Transverse colon (tissue), 4 donors: ENCODE measurements at regions not wholly inside any gene's neighbourhood (a gene's known extent, or its start where the extent isn't known, plus 50 kb on each side); places are given as distances from the start of the nearest gene placed in this dataset.

Experiments used
- DNase-seq: peaks from one replicate; pipeline ENCODE4 v3.0.0-alpha.2; 2019
- H3K27ac ChIP-seq, 4 donors: fragments of 200-600 bp; sonication (generic); 2 replicates each; pipeline ENCODE4 v1.5.1; 2016 to 2018; ENCODE audit warnings: inconsistent platforms in 4 of 4
- H3K27me3 ChIP-seq: fragments of 200-600 bp; sonication (generic); 2 replicates; pipeline ENCODE4 v1.5.1; 2017; ENCODE audit warnings: inconsistent platforms
- H3K36me3 ChIP-seq, 4 donors: fragments of 200-600 bp; sonication (generic); 2 replicates each; pipeline ENCODE4 v1.5.1; 2017 to 2019; ENCODE audit warnings: inconsistent platforms in 4 of 4
- H3K4me1 ChIP-seq, 4 donors: fragments of 200-600 bp; sonication (generic); 2 replicates each; pipeline ENCODE4 v1.5.1; 2017 to 2020; ENCODE audit warnings: inconsistent platforms in 4 of 4
- H3K4me3 ChIP-seq, 4 donors: fragments of 200-600 bp; sonication (generic); 1 replicate in 1 of 4; 2 replicates in 3 of 4; pipeline versions ENCODE4 v1.5.1 to v1.6.1; 2017 to 2019; ENCODE audit warnings: inconsistent platforms in 4 of 4
- H3K9me3 ChIP-seq, 2 donors: fragments of 200-600 bp; sonication (generic); 2 replicates each; pipeline ENCODE4 v1.5.1; 2017 to 2019; ENCODE audit warnings: inconsistent platforms in 2 of 2
- EP300 ChIP-seq: sonication (generic); formaldehyde crosslinking; IDR thresholded peaks from one replicate; pipeline ENCODE4 v1.6.1; 2017; ENCODE audit warnings: antibody characterized with exemption, low read depth
- POLR2A ChIP-seq: fragments of 450-650 bp; IDR thresholded peaks from one replicate; pipeline ENCODE4 v1.6.1; 2016; ENCODE audit warnings: antibody characterized with exemption, mild to moderate bottlenecking, moderate library complexity
- POLR2AphosphoS5 ChIP-seq, 3 donors: sonication (generic); formaldehyde crosslinking; IDR thresholded peaks; one replicate each; pipeline ENCODE4 v1.6.1; 2016; ENCODE audit warnings: antibody characterized with exemption in 3 of 3
- WGBS, 2 donors: methylation state at CpG; one replicate each; pipeline ENCODE4 v1.1.5; 2018; ENCODE audit warnings: low coverage in 1 of 2; 5-methylcytosine and 5-hydroxymethylcytosine counted together
- in situ Hi-C, 4 donors: fragments of 200-750 bp; cut with MboI; loops; one replicate each; pipeline versions ENCODE4 v1.15.0 to v1.15.1; 2017; ENCODE audit warnings: low sequenced_read_pairs in 3 of 4, low pct_ligation_motif_present in 1 of 4, low pct_unique_long_range_greater_than_20kb in 1 of 4
- intact Hi-C: fragments of 100-400 bp; cut with DNase I; formaldehyde crosslinking; loops from one replicate; pipeline ENCODE4 v1.15.1; 2023; ENCODE audit warnings: low total_unique reads
- TF ChIP-seq, protein P1 (sequence below), 5 experiments: fragments of 200-600 bp in 3 of 5; fragments of 450-650 bp in 2 of 5; sonication (generic) in 3 of 5; IDR thresholded peaks; 1 replicate in 2 of 5; 2 replicates in 3 of 5; pipeline ENCODE4 v1.5.1; 2016 to 2017; ENCODE audit warnings: antibody characterized with exemption in 5 of 5, inconsistent platforms in 3 of 5, mild to moderate bottlenecking in 2 of 5, moderate library complexity in 1 of 5

DNA sequence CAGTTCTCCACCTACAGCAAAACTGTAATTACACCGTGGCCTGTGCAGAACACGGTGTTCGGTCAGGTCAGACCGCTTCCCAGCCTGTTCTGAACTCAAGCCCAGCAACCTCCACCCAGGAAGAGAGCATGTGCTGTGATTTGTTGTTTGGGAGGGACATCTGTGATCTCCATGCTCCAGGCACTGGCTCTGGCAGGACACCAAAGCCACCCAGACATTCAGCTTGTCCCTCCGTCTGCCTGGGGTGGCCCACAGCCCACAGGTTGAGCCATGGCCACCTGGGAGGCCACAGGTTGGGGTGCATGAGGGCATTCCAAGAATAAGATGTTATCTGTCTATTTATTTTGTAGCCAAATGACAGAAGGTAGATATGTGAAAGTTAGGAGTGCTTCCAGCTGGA is 1091.1 kb downstream of the VRK1 start:
- 92% methylated on average over 5 of the region's 5 CpGs; no CpG with 5 or more reads in 1 of the 2 donors for WGBS, 2 donors
- Histone ChIP-seq H3K27me3 (no peaks in the 10 kb centered on the region), H3K36me3 (no peaks in the 10 kb centered on the region), H3K27ac (no peak overlapping the region), H3K4me1 (no peaks in the 10 kb centered on the region), H3K4me3 (no peak overlapping the region), H3K9me3 (no peaks in the 10 kb centered on the region)
- DNase-seq: no peak
- intact Hi-C loops (no loop called here), in situ Hi-C loops (no loop called here)
- no peak for TF ChIP-seq POLR2A
- TF ChIP-seq EP300: no peak
- TF ChIP-seq, protein P1, sequence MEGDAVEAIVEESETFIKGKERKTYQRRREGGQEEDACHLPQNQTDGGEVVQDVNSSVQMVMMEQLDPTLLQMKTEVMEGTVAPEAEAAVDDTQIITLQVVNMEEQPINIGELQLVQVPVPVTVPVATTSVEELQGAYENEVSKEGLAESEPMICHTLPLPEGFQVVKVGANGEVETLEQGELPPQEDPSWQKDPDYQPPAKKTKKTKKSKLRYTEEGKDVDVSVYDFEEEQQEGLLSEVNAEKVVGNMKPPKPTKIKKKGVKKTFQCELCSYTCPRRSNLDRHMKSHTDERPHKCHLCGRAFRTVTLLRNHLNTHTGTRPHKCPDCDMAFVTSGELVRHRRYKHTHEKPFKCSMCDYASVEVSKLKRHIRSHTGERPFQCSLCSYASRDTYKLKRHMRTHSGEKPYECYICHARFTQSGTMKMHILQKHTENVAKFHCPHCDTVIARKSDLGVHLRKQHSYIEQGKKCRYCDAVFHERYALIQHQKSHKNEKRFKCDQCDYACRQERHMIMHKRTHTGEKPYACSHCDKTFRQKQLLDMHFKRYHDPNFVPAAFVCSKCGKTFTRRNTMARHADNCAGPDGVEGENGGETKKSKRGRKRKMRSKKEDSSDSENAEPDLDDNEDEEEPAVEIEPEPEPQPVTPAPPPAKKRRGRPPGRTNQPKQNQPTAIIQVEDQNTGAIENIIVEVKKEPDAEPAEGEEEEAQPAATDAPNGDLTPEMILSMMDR (IDR thresholded peaks at IDR 0.05): no peak
- no peak for TF ChIP-seq POLR2AphosphoS5 (IDR thresholded peaks at IDR 0.05)

DNA sequence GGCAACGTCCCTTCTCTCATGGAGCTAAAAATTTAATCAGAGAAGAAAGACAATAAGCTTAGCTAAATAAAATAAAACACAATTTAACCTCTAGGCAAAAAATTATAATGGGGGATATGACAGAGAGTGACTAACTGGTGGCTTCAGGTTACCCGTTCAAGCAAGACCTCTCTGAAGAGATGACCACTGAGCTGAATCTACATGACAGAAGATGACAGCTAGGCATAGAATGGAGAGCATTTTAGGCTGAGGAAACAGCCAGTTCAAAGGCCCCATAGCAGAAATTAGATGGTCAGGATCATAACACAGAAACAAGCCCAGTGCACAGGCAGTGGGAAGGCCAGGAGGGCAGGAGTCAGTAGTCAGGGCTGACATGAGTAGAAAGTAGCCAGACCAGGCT is 1094.3 kb downstream of the VRK1 start:
- Histone ChIP-seq H3K27ac (no peak overlapping the region), H3K9me3 (no peaks in the 10 kb centered on the region), H3K4me3 (no peak overlapping the region), H3K4me1 (no peaks in the 10 kb centered on the region), H3K27me3 (no peaks in the 10 kb centered on the region), H3K36me3 (no peaks in the 10 kb centered on the region)
- in situ Hi-C loops (no loop called here), intact Hi-C loops (no loop called here)
- TF ChIP-seq POLR2A: no peak
- no peak for TF ChIP-seq POLR2AphosphoS5 (IDR thresholded peaks at IDR 0.05)
- TF ChIP-seq EP300: no peak
- TF ChIP-seq, protein P1 (IDR thresholded peaks at IDR 0.05): no peak
- DNase-seq: no peak
- 63 to 77% methylated on average over 2 of the region's 2 CpGs for WGBS, 2 donors

DNA sequence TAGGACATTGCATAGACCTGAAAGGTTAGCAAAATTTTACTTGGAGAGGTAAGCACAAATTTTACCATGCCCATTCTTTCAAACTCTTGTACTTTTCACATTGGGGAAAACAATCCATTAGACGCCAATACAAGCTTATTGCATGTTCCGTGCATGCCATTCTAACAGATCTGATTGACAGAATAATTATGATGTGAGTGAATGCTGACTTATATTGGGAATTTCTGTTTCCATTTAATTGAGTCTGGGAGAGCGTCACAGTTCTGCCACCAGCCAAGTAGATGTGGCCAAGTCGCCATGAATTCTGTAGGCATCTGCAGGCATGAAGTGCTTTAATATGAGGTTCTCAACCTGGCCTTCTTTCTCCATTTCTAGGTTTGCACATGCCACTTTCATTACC is 1097.4 kb downstream of the VRK1 start:
- 92 to 96% methylated on average over 4 of the region's 4 CpGs for WGBS, 2 donors
- in situ Hi-C loops: no loop called here
- H3K27me3 ChIP-seq: no peaks in the 10 kb centered on the region
- intact Hi-C loops: no loop called here
- no peak for TF ChIP-seq POLR2AphosphoS5 (IDR thresholded peaks at IDR 0.05)
- no peak for TF ChIP-seq POLR2A
- TF ChIP-seq, protein P1 (IDR thresholded peaks at IDR 0.05): no peak
- TF ChIP-seq EP300: no peak
- no peak overlapping the region for H3K4me3 ChIP-seq
- H3K4me1 ChIP-seq: no peaks in the 10 kb centered on the region
- H3K9me3 ChIP-seq: no peaks in the 10 kb centered on the region
- no peak for DNase-seq
- H3K36me3 ChIP-seq: no peaks in the 10 kb centered on the region
- no peak overlapping the region for H3K27ac ChIP-seq

DNA sequence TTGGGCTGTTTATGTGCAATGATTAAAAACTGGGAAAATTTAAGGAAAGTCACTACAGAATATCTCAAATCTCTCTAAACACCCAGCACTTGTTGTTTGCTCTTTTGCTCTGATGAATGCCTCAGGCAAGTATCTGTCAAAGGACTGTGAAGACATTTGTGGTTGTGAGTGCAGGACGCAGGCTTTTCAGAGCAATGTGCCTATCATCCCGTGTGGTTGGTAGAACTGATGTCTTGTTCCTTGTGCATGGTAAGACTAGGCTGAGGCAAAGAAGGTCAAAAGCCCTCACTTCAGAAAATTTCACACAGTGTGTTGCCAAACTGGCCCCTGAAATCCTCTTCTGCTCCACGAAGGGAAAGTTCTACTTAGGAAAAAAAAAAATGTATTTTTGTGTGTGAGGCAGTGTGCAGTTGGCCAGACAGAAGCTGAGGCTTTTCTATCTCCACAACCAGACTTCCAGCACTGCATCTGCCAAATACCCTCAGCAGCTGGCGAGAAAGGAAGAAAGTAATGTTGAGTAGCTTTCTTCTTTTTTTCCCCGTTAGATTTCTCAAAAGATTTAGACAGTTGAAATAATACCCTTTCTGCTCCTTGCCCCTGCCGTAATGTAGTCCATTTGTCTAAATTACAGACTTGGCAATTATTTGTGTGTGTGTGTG is 1103.1 kb downstream of the VRK1 start:
- Histone ChIP-seq H3K36me3 (no peaks in the 10 kb centered on the region), H3K4me3 (no peak overlapping the region), H3K4me1 (no peaks in the 10 kb centered on the region), H3K27me3 (no peaks in the 10 kb centered on the region), H3K27ac (no peak overlapping the region), H3K9me3 (no peaks in the 10 kb centered on the region)
- TF ChIP-seq EP300 (no peak), POLR2A (no peak), POLR2AphosphoS5 (IDR thresholded peaks at IDR 0.05) (no peak)
- TF ChIP-seq, protein P1 (IDR thresholded peaks at IDR 0.05): no peak
- in situ Hi-C loops (no loop called here), intact Hi-C loops (no loop called here)
- no peak for DNase-seq
- 38 to 53% methylated on average over 4 to 6 of the region's 6 CpGs for WGBS, 2 donors
